ENCODE measurements at regions not wholly inside any gene's neighbourhood (a gene's known extent, or its start where the extent isn't known, plus 50 kb on each side); places are given as distances from the start of the nearest gene placed in this dataset.

DNA sequence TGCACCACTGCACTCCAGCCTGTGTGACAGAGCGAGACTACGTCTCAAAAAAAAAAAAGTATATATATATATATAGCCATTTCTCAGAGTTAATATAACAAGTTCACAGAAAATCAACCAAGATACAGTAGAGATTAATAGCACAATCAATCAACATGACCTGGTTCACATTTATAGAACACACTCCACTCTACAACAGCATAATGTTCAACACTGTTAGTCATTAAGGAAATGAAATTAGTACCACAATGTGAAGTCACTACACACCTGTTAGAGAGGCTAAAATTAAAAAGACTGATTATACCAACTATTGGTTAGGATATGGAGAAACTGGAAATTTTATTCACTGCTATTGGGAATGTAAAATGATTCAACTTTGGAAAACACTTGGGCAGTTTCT lies 387.7 kb downstream of the QKI start:
- no peak for DNase-seq (ENCODE audit: low spot score)

- DNase-seq (ENCODE audit: low spot score): no peak
These were observed 382.9 kb downstream of the QKI start for GRCh38 chr6:163797296-163797845.

- peak; percentile 47 for DNase-seq (ENCODE audit: low spot score)
These were observed 378.8 kb downstream of the QKI start for GRCh38 chr6:163793011-163793983.

DNA sequence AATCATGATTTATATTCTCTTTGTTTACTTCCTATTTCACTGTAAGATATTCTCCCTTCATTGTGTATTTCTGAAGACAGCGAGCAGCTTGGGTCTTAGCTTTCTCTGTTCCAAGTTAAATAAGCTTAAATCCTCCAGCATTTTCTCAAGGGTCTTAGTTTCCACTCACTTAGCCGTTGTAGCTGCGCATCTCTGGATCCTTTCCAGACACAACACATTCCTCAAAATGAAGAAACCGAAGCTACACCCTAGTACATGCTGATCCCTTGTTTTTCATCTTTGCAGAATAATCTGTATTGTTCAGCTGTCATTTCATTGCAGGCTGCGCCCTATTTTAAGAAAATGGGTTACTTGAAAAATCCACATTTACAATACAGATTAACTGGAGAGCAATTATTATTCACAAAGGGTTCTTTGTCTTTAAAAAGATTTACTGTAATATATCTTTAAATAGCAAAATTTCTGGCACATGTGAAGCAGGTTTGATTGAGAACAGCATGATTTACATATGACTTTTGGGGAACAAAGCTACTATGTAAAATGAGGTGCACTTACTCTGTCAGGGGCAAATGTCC lies 375.8 kb downstream of the QKI start:
- DNase-seq (ENCODE audit: low spot score): no peak

DNA sequence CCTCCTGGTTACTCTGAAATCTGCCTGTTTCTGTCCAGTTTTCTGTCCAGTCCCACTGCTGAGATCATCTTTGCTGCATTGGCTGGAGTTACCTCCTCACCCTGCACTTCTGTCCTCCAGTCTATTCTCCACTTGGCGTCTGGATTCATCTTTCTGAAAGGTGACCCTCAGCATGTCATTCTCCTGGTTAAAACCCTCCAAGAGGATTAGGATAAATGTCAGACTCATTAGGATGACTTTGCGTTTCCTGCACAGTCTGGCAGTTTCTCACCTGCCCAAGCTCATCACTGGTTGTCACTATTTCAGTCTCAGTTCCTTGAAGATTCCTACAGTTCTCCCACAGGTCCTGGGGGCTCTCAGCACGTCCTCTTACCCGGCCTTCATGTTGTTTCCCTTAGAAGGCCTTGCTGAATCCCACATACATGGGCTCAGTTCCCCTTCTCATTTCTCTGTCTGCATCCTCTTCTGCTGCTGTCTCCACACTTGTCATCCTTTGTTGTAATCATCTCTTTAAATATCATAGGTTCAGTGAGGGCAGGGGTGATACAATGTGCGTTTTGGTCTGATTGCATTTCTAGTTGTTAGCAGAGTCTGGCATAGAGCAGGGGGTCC lies 374.8 kb downstream of the QKI start:
- DNase-seq (ENCODE audit: low spot score): no peak

GRCh38 chr6:163786995-163787671 lies 372.6 kb downstream of the QKI start:
- DNase-seq (ENCODE audit: low spot score): no peak

DNA sequence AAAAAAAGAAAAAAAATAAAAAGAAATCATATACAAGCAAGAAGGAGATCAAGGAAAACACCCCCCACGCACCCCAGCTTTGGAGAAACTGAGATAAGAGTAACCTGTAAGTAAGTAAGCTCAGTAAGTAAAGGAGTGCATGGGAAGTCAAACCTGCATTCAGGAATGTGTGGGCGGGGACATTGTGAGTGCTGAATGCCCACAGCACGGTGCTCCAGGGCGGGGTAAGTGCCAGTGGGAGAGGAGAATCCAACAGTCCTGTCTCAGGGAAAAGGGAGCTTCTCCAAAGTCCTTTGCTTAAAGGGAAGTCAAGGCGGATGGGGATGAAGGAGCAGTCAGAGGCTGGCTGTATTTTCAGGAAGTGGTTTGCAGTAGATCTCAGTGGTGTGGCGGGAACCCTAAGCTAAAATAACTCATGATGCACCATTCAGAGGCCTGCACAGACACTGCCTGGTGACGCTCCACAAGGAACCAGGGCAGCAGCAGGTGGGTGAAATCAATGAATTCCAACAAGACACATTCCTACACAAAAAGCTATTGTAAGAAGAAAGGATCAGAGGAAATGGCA lies 368.0 kb downstream of the QKI start:
- no peak for DNase-seq (ENCODE audit: low spot score)

GRCh38 chr6:163780994-163781393 lies 366.5 kb downstream of the QKI start:
- DNase-seq (ENCODE audit: low spot score): no peak

DNA sequence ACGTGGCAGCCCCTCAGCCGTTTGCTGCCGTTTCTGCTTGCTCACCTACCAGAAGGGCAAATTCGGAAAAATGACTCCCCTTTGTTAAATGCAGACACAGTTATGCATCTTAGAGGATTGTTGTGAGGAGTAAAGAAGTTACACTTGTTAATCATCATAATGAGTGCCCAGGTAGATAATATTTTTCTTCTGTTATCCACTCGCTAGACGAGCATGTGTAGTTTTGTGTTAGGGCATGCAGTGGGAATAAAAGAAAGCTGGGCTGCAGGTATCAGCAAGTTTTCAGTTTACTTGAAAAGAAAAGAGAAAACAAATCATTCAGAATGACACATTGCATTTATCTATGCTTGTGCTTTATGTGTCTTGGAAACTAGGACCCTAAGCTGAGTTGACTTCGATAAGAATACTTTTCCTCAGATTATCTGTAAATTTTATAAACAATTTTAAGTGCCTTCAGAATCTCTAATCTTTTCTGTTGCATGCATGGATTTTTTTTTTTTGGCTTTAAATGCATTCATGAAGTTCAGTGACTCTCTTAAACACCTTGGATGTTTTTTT lies 365.3 kb downstream of the QKI start:
- DNase-seq (ENCODE audit: low spot score): no peak

DNA sequence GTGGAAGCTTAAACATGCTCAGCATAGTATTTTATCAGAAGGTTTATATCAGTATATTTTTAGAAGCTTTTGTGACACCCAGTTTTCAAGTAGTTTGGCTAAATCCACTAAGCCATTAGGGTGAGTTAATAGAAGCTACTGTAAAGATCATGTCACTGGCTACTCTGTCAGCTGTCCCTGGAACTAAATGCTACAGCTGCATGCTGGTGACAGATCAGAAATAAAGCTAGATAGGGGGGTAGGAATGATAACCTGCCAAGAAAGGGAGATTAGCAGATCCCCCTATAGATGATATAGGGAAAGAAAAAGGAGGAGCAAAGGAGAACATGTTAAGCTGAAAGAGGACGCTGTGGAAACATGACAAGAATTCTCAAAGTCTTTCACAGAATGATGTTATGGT lies 363.2 kb downstream of the QKI start:
- no peak for DNase-seq (ENCODE audit: low spot score)

DNA sequence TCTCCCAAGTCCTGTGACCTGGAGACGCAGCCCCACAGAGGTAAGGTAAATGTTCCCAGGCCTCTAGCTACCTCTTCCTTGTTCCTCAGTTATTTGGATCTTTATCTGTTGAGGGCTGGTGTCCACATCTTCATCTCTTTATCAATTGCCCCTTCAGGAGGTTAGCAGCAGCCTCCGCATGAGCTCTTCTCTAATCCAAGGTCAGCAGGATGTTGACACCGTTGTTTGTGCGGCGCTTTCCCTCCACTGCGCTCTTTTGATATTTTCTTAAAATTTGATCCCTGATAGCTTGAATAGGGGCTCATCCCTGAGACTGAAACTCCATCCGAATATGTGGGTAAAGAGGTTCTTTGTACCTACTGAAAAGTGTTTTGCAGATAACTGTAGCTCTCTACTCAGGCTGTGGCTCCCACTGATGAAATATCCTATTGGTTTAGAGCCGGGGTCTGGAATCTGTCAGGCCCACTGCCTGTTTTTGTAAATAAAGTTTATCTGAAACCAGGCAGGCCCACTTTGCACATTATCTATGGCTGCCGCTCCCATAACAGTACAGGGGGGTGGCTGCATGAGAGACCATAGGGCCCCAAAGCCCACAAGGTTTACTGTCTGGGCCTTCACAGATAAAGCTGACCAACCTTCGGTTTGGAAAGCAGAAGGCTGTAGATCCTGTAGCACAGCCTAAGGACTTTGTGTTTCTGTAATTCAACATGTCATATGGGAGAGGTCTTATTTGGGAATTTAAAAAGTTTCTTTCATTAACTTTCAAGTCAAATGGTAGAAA lies 362.6 kb downstream of the QKI start:
- no peak for DNase-seq (ENCODE audit: low spot score)

GRCh38 chr6:163776196-163776905 lies 361.8 kb downstream of the QKI start:
- DNase-seq (ENCODE audit: low spot score): no peak

GRCh38 chr6:163775313-163775712 lies 360.8 kb downstream of the QKI start:
- DNase-seq (ENCODE audit: low spot score): no peak

DNA sequence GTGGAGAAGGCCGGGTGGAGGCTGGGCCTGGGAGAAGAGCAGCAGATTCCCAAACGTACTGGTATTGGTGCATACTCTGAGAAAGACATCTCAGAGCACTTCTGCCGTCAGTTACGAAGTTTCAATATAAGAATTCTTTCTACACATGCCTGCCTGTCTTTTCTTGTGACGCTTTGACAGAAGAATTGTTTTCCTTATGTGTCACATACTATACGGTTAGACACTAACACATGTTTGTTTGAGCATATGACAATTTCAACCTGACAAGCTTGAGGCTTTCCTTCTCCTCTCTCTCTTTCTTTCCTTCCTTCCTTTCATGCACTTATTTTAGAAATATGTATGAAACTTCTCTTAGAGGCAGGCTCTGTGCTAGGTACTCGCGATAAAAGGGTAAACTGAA lies 360.0 kb downstream of the QKI start:
- DNase-seq (ENCODE audit: low spot score): no peak

- DNase-seq (ENCODE audit: low spot score): no peak
These were observed 359.1 kb downstream of the QKI start for GRCh38 chr6:163773646-163774045.

DNA sequence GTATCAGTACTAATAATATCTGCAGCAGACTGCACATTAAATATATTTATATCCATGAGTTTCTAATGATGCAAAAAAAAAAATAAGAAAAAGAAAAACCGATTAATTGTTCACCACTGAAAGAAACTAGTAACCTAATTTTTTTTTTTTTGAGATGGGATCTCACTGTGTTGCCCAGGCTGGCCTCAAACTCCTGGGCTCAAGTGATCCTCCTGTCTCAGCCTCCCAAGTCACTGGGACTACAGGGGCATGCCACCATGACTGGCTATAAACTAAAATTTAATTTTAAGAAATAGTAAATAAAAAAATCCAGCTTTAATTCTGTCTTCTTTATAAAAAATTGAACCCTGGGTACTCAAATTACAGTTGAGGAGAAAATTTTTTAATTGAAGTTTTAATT lies 358.2 kb downstream of the QKI start:
- DNase-seq (ENCODE audit: low spot score): no peak

DNA sequence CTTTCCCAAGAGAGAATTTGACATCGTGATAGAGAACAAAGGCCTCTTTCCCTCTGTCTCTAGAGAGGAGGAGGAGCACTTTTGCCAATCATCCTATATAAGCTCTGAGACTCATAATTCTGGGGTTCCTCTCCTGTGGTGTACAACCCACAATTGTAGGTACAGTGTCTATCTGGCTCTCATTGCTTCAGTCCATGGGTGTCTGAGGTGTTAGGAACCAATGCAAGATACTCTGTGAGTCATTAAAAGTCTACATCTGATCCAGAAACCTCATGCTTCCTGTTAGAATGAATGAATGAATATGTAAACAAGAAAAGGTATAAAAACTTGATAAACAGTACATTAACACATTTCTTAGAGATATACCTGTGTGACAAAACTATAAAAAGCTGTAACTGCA lies 356.7 kb downstream of the QKI start:
- no peak for DNase-seq (ENCODE audit: low spot score)

DNA sequence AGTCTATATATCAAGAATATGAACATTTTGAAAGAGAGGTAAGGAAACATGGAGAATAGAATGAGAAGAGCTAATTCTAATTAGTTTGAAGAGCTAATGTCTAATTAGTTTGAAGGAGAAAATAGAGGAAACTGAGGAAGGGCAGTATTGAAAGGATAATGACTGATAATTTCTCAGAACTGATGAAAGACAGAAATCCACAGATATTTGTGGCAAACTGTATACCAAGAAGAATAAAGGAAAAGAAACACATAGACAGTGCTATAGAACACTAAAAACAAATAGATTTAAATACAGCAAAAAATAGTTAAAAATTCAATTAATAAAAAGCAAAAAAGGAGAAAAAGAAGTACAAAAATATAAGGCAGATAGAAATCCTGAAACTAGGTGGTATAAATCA lies 354.4 kb downstream of the QKI start:
- no peak for DNase-seq (ENCODE audit: low spot score)

DNA sequence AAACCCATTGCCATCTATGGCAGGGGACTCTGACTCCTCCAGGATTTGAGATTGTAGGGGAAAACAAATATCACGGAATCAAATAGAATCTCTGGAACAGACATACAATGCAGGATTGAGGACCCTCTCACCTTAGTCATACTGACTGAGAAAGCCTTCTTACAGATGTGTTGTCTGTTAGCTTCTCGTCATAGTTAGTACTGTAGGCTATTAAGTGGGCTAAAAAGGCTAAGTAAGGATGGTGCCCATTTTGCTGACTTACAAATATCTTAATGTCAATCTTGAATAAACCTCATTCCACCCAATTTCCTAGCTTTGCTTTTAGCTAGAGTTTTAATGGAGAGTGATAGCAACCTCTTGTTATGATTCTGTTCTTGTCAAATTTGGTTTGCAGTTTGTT lies 352.4 kb downstream of the QKI start:
- DNase-seq (ENCODE audit: low spot score): no peak

GRCh38 chr6:163765335-163765734 lies 350.8 kb downstream of the QKI start:
- no peak for DNase-seq (ENCODE audit: low spot score)
